ENCODE measurements at regions not wholly inside any gene's neighbourhood (a gene's known extent, or its start where the extent isn't known, plus 50 kb on each side); places are given as distances from the start of the nearest gene placed in this dataset.

DNA sequence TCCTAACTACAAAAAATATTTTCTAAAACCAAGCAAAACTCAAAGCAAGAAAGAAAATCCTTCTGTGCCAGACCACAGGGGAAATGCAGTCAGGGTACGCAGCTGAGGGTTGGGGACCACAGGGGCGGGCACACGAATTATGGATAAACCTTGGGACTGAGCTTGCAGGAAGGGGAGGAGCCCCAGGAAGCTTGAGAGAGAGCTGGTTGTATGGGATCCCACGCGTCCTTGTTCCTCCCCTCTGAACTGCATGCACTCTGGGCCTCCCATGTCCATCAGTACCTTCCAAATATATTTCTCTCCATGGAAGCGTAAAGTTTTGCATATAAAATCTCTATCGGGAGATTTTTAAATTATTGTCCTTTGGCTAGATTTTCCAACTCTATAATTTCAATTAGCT is 673.4 kb downstream of the TBC1D22A start:
- no peak for DNase-seq (ENCODE audit: insufficient read length, low spot score)
- TF ChIP-seq, protein P1, sequence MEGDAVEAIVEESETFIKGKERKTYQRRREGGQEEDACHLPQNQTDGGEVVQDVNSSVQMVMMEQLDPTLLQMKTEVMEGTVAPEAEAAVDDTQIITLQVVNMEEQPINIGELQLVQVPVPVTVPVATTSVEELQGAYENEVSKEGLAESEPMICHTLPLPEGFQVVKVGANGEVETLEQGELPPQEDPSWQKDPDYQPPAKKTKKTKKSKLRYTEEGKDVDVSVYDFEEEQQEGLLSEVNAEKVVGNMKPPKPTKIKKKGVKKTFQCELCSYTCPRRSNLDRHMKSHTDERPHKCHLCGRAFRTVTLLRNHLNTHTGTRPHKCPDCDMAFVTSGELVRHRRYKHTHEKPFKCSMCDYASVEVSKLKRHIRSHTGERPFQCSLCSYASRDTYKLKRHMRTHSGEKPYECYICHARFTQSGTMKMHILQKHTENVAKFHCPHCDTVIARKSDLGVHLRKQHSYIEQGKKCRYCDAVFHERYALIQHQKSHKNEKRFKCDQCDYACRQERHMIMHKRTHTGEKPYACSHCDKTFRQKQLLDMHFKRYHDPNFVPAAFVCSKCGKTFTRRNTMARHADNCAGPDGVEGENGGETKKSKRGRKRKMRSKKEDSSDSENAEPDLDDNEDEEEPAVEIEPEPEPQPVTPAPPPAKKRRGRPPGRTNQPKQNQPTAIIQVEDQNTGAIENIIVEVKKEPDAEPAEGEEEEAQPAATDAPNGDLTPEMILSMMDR (IDR thresholded peaks at IDR 0.05; ENCODE audit: insufficient read depth, missing control alignments): no peak
- FAIRE-seq: no peak

DNA sequence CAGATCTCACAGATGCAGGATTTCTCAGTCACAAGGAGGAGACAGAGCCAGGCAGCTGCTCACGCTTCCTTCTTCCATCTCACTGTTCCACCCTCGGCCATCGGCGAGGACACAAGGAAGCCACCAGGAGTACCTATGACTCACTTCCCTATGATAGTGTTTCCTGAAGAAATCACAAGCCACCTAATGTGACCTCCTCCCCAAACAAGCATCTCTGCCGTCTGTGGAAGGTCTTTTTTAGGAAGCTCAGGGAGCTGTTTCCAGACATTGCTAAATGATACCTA is 672.7 kb downstream of the TBC1D22A start:
- TF ChIP-seq, protein P1 (IDR thresholded peaks at IDR 0.05; ENCODE audit: insufficient read depth, missing control alignments): no peak
- DNase-seq (ENCODE audit: insufficient read length, low spot score) (no peak), FAIRE-seq (no peak)

DNA sequence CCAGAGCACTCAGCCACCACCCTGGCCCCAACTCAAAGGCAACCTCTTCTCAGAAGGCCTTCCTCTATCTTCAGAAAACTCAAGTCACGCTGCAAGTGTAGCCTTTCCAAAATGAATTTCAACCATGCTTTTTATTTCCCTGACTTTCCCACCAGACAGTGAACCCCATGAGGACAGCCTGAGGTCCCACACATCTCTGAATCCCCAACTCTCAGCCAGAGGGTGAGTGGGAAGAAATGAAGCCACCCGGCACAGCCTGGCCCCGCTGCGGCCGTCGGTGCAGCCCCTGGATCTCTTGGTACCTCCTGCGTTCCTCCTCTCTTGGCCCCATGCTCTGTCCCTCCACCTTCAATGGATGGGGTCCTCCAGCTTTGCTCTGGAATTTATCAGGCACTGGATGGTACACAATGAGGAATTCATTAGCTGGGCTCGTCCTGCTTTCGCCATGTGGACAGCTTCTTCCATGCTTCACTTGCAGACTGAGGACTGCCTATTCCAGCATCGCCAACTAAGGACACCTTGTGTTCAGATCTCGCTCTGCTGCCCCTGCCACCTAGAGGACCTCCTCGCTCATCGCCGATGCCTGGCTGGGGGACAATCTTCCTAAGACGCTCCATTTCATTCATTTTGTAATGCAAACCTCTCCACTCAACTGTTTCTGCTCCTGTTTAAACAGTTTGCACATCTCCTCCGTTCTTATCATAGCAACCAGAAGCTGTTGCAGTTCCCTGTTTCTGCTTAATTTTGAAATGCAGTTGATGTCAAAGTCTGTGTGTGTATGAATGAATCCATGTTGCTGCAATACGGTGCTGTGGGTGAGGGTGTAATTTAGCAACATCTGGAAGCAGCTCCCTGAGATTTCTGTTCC is 672.1 kb downstream of the TBC1D22A start:
- no peak for FAIRE-seq
- no peak for DNase-seq (ENCODE audit: insufficient read length, low spot score)
- TF ChIP-seq, protein P1 (IDR thresholded peaks at IDR 0.05; ENCODE audit: insufficient read depth, missing control alignments): no peak

DNA sequence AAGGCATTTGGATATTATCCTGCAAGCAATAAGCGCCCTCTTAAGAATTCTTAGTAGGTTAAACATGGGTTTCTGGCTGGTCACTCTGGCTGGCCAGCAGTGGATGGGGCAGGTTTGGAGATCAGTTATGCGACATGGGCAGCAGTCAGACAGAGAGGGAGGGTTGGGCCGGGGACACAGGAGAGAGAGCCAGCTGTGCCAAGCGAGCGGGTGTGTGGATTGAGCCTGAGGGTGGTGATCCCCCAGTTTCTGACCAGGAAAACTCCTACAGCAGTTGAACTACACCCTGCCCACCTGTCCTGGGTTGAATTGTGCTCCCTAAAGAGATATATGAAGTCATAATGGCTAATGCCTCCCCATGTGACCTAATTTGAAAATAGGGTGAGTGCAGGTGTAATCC is 671.2 kb downstream of the TBC1D22A start:
- DNase-seq (ENCODE audit: insufficient read length, low spot score) (no peak), FAIRE-seq (no peak)
- TF ChIP-seq, protein P1 (IDR thresholded peaks at IDR 0.05; ENCODE audit: insufficient read depth, missing control alignments): no peak

DNA sequence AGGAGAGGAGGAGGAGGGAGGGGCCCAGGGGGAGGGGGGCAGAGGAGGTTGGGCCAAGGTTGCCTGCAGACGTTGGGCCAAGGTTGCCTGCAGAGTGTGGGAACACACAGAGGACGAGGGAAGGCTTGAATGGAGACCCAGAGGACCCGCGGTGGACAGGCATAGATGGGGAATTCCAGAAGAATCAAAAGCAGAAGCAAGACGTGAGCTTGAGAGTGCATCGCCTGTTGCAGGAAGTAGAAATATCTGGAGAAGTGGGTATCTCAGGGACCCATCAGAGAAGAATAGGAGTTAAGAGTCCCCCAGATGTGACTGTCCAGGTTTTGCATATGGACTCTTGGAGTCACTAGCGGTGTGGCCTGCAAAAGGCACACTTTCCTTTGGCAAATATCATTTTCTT is 670.2 kb downstream of the TBC1D22A start:
- no peak for FAIRE-seq
- no peak for DNase-seq (ENCODE audit: insufficient read length, low spot score)
- TF ChIP-seq, protein P1 (IDR thresholded peaks at IDR 0.05; ENCODE audit: insufficient read depth, missing control alignments): no peak

DNA sequence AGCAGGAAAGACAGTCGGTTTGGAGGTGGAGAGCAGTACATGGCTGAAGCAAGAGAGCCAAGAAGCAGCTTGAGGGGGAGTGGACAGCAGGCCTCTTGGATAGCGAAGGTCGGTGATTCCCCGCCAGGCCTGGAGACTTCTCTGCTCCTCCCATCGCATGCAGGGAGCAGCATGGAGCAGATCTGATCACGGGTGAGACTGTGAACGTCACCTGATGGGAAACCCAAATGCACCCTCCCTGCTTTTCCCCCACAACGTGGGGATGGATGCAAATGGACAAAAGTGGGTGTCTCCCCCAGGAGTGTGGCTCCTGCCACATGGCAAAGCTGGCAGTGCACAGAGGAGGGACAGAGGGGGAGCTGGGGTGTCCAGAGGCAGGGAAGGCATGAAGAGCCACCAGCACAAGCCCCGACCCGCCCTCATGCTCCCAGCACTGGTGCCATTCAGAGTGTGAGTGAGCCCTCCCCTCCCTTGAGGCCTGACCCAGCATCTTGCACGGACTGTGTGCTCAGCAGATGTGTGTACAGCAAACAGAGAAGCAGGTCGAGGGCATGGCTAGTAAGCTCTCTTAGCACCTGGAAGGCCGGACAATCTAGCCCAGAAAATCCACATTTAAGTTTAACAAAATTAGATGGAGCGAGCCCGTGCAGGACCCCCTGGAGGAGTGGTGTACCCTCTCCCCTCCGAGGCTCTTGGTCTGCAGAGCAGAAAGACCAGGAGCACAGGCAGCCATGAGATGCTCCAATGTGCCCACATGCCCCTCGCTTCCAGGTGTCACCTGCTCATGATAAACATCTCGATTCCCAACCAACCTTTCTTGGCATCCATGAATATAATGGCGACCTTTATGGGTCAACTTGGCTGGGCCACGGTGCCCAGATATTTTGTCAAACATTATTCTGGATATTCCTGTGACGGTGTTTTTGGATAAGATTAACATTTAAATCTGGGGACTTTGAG is 661.7 kb downstream of the TBC1D22A start:
- TF ChIP-seq, protein P1 (IDR thresholded peaks at IDR 0.05; ENCODE audit: insufficient read depth, missing control alignments): no peak
- DNase-seq (ENCODE audit: insufficient read length, low spot score) (no peak), FAIRE-seq (no peak)

Data from D721Med (cell line).